HG03039 (cell line): ENCODE measurements at regions not wholly inside any gene's neighbourhood (a gene's known extent, or its start where the extent isn't known, plus 50 kb on each side); places are given as distances from the start of the nearest gene placed in this dataset.
"Not testable (repeated sequence)": the region's sequence is repeated elsewhere in the genome, so short reads cannot be mapped to it uniquely, and the experiment has no call there.

Experiments used
- ATAC-seq: cut with Tn5 transposase; IDR thresholded peaks from one replicate; pipeline ENCODE4 v1.9.1; 2021; ENCODE audit warnings: mild to moderate bottlenecking, moderate library complexity; ENCODE audit not compliant: unreplicated experiment

GRCh38 chr13:54676526-54677113 lies 1648.0 kb downstream of the OLFM4 start:
- no peak for ATAC-seq

- no peak for ATAC-seq
These were observed 1653.6 kb downstream of the OLFM4 start for GRCh38 chr13:54682184-54682583.

- no peak for ATAC-seq
These were observed 1658.6 kb downstream of the OLFM4 start for GRCh38 chr13:54687173-54687572.

- no peak for ATAC-seq
These were observed 1671.2 kb downstream of the OLFM4 start for GRCh38 chr13:54699831-54700230.

- no peak for ATAC-seq
These were observed 1677.1 kb downstream of the OLFM4 start for GRCh38 chr13:54705738-54706137.

- no peak for ATAC-seq
These were observed 1677.7 kb downstream of the OLFM4 start for GRCh38 chr13:54706336-54706735.

- ATAC-seq: no peak
These were observed 1680.9 kb downstream of the OLFM4 start for GRCh38 chr13:54709546-54709945.

GRCh38 chr13:54733639-54734038 lies 1705.0 kb downstream of the OLFM4 start:
- ATAC-seq: no peak

- not testable (repeated sequence) for ATAC-seq
These were observed 1708.6 kb downstream of the OLFM4 start for GRCh38 chr13:54737211-54737610.

- ATAC-seq: no peak
These were observed 1714.4 kb downstream of the OLFM4 start for GRCh38 chr13:54742984-54743383.

GRCh38 chr13:54744747-54745146 lies 1716.1 kb downstream of the OLFM4 start:
- ATAC-seq: no peak

GRCh38 chr13:54750521-54750920 lies 1721.9 kb downstream of the OLFM4 start:
- ATAC-seq: no peak

GRCh38 chr13:54758795-54759194 lies 1730.2 kb downstream of the OLFM4 start:
- no peak for ATAC-seq

GRCh38 chr13:54768214-54768613 lies 1739.6 kb downstream of the OLFM4 start:
- ATAC-seq: no peak

GRCh38 chr13:54775501-54776191 lies 1747.0 kb downstream of the OLFM4 start:
- no peak for ATAC-seq

- no peak for ATAC-seq
These were observed 1759.1 kb downstream of the OLFM4 start for GRCh38 chr13:54787754-54788153.

- ATAC-seq: no peak
These were observed 1771.1 kb downstream of the OLFM4 start for GRCh38 chr13:54799621-54800226.

GRCh38 chr13:54802226-54802625 lies 1773.6 kb downstream of the OLFM4 start:
- ATAC-seq: no peak

- no peak for ATAC-seq
These were observed 1777.1 kb downstream of the OLFM4 start for GRCh38 chr13:54805743-54806142.

GRCh38 chr13:54821938-54822470 lies 1793.4 kb downstream of the OLFM4 start:
- ATAC-seq: not testable (repeated sequence)

GRCh38 chr13:54829391-54830068 lies 1800.9 kb downstream of the OLFM4 start:
- not testable (repeated sequence) for ATAC-seq
